Chondrocyte (in vitro differentiated cells): ENCODE measurements at regions not wholly inside any gene's neighbourhood (a gene's known extent, or its start where the extent isn't known, plus 50 kb on each side); places are given as distances from the start of the nearest gene placed in this dataset.

Experiments used
- DNase-seq: peaks from one replicate; pipeline ENCODE4 v3.0.0; 2021; ENCODE audit warnings: mixed read lengths, low spot score
- H3K27ac Mint-ChIP-seq: one replicate; pipeline ENCODE4 v1.8.0; 2021; ENCODE audit warnings: mild to moderate bottlenecking, moderate library complexity, mixed read lengths; ENCODE audit not compliant: unreplicated experiment
- H3K27me3 Mint-ChIP-seq: 2 replicates; pipeline ENCODE4 v1.8.0; 2021; ENCODE audit warnings: low read depth, mixed read lengths
- H3K36me3 Mint-ChIP-seq: 2 replicates; pipeline ENCODE4 v1.8.0; 2021; ENCODE audit warnings: low read depth, mixed read lengths
- H3K4me1 Mint-ChIP-seq: 2 replicates; pipeline ENCODE4 v1.8.0; 2021; ENCODE audit warnings: low read depth, mild to moderate bottlenecking, mixed read lengths
- H3K4me3 Mint-ChIP-seq: one replicate; pipeline ENCODE4 v1.8.0; 2021; ENCODE audit warnings: mild to moderate bottlenecking, moderate library complexity, mixed read lengths; ENCODE audit not compliant: unreplicated experiment
- H3K9me3 Mint-ChIP-seq: 2 replicates; pipeline ENCODE4 v1.8.0; 2021; ENCODE audit warnings: low read depth, mixed read lengths
- TF ChIP-seq, protein P1 (sequence below): fragments of 200-600 bp; sonication (generic); IDR thresholded peaks from 2 replicates; pipeline ENCODE4 v1.5.0; 2021; ENCODE audit warnings: antibody characterized with exemption, mild to moderate bottlenecking, moderate library complexity

DNA sequence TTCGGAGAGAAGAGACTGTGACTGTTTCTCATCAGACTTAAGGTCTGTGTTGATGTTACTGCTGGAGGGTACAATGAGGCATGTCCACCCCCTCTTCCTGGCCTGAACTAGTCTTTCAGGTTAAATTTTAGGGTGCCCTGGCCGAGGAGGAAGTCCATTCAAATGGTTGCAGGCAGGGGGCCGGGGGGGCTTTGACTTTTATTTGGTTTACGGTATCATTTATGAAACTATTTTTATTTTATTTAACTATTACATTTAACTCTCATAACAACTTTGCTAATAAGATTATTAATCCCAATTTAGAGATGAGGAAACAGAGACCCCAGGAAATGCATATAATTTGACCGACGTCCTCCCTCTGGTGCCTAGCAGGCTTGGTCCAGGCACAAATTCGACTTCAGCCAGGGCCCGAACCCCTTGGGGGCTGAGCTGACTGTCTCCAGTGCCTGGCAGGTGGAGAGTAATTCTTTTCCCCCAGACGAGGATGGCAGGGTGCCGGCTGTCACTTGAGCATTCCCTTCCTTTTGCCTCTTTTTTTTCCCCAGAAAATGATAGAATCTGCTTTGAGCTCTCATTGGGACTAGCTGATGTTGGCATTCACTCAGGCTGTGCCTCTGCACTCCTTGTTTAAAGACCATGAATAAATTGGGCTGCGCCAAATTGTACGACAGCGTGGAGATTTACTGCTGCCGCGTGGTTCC lies 255.3 kb upstream of the SALL3 start:
- H3K4me1 Mint-ChIP-seq = no peaks in the 10 kb centered on the region
- peak; percentile 25 for DNase-seq
- no peak overlapping the region for H3K27ac Mint-ChIP-seq
- TF ChIP-seq, protein P1, sequence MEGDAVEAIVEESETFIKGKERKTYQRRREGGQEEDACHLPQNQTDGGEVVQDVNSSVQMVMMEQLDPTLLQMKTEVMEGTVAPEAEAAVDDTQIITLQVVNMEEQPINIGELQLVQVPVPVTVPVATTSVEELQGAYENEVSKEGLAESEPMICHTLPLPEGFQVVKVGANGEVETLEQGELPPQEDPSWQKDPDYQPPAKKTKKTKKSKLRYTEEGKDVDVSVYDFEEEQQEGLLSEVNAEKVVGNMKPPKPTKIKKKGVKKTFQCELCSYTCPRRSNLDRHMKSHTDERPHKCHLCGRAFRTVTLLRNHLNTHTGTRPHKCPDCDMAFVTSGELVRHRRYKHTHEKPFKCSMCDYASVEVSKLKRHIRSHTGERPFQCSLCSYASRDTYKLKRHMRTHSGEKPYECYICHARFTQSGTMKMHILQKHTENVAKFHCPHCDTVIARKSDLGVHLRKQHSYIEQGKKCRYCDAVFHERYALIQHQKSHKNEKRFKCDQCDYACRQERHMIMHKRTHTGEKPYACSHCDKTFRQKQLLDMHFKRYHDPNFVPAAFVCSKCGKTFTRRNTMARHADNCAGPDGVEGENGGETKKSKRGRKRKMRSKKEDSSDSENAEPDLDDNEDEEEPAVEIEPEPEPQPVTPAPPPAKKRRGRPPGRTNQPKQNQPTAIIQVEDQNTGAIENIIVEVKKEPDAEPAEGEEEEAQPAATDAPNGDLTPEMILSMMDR = no peak
- no peak overlapping the region for H3K4me3 Mint-ChIP-seq
- no peaks in the 10 kb centered on the region for H3K36me3 Mint-ChIP-seq
- peaks cover 19% of the 10 kb centered on the region for H3K27me3 Mint-ChIP-seq
- peaks cover 3% of the 10 kb centered on the region for H3K9me3 Mint-ChIP-seq

DNA sequence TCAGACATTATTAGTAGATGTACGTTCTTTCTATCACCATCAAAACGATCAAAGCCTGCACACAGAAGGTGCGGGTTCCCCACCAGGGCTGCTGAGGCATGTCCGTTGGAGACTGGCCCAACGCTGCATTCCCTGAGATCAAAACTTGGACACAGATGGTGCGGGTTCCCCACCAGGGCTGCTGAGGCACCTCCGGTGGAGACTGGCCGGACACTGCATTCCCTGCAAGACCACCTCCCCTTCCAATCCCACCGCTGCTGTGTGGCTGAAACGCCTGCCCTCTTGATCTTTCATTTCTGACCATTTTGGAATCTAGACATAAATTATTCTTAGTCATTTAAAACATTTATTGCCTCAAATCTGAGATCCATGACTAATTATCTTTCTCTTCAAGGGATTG lies 254.2 kb upstream of the SALL3 start:
- DNase-seq = no peak
- Mint-ChIP-seq H3K4me3 (no peak overlapping the region), H3K9me3 (no peaks in the 10 kb centered on the region), H3K27me3 (peaks cover 19% of the 10 kb centered on the region), H3K27ac (no peak overlapping the region), H3K36me3 (no peaks in the 10 kb centered on the region), H3K4me1 (no peaks in the 10 kb centered on the region)
- TF ChIP-seq, protein P1 = no peak

DNA sequence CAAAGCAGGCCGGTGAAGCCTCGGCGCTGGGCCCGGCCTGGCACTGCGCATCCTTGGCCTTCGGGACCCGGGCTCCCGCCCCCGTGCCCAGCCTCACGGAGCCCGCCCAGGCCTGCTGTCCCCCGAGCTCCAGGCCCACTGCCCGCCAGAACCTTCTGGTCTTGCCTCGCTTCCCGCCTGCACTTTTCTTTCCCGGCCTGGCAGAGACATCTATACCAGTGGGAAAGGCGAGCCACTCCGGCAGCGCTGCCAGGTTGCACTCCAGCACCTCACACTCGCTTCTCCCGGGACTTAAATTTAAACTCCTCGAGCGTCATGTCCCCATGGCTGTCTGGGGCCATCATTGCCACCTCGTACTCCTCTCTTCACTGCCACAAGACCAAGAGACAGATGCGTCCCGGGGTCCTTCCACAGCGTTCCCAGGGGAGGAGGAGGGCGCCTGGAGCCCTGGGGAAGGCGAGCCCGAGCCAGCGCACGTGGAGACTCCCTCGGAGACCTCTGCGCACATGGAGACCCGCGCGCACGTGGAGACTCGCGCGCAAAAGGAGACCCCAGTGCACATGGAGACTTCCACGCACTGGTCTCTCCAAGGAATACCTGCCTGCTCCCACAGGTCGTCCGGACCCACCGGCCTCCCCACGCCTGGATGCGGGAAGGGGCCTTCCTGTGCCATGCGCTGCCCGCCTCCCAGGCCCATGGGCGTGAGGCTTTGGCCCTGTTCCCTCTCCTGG lies 253.1 kb upstream of the SALL3 start:
- TF ChIP-seq, protein P1 = no peak
- DNase-seq = no peak
- Mint-ChIP-seq H3K4me3 (no peak overlapping the region), H3K27me3 (peaks cover 18% of the 10 kb centered on the region), H3K4me1 (no peaks in the 10 kb centered on the region), H3K27ac (no peak overlapping the region), H3K36me3 (no peaks in the 10 kb centered on the region), H3K9me3 (no peaks in the 10 kb centered on the region)

DNA sequence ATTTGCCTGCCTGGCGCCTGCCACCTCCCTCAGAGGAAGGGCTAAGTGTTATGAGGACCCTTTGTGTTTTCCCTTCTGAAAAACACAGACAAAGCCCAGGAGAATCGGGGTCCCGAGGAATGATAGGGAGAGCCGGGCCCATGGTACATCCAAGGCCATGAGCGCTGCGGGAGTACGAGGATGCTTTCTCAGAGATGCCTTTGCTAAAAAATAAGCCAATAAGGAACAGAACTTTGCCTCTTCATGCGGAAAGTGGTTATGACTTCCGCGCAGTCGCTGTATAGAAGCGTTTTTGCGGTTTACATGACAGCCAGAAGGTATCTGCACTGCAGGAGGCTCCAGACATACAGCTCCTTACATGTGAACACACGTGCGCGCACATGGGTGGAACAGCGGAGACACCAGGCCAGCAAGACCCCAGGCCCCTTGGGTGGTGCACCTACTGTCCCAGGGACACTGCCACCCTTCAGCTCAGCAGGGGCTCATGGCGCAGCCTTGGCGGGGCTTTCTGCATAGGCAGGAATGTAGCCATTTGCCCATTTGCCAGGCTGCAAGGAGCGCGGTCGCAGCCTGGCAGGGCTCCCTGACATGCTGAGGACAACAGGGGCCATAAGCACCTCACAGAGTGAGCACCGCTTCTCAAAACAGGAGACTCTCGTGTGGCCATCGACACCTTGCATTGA lies 252.4 kb upstream of the SALL3 start:
- DNase-seq = no peak
- Mint-ChIP-seq H3K4me1 (no peaks in the 10 kb centered on the region), H3K36me3 (no peaks in the 10 kb centered on the region), H3K9me3 (no peaks in the 10 kb centered on the region), H3K27ac (no peak overlapping the region), H3K27me3 (peaks cover 12% of the 10 kb centered on the region), H3K4me3 (no peak overlapping the region)
- TF ChIP-seq, protein P1 = no peak
